Fibroblast of lung (primary cell): ENCODE measurements at regions not wholly inside any gene's neighbourhood (a gene's known extent, or its start where the extent isn't known, plus 50 kb on each side); places are given as distances from the start of the nearest gene placed in this dataset.

ENCODE experiments used
- EZH2 ChIP-seq: IDR thresholded peaks from 2 replicates; pipeline ENCODE4 v1.5.1; 2012; ENCODE audit warnings: low read length, control low read depth, mild to moderate bottlenecking; ENCODE audit errors: missing control alignments
- TF ChIP-seq, protein P1 (sequence below), 2 donors: IDR thresholded peaks in 1 of 2; conservative IDR thresholded peaks in 1 of 2; 1 replicate in 1 of 2; 2 replicates in 1 of 2; pipeline ENCODE4 v1.5.1; 2011 to 2012; ENCODE audit warnings: low read length in 2 of 2, control low read depth in 1 of 2, inconsistent platforms in 1 of 2, low read depth in 1 of 2, mild to moderate bottlenecking in 1 of 2

DNA sequence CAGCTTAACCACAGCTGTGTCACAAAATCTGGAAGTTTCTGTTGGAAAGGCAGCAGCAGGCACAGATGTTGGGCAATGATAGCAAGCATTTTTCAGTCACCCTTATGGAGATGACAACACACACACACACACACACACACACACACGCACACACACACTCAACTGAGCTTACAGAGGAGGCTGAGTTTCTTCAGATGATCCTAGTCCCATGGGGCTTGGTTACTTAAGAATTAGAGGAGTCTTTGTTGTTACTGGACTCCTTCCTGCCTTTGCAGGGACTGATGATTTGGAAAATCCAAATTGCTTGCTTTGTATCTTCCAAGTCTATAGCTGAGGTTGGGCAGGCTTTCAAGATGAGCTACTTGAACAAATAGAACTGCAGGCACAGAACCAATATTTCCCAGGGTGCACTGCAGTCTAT is 740.1 kb upstream of the PITX2 start:
- TF ChIP-seq, protein P1, sequence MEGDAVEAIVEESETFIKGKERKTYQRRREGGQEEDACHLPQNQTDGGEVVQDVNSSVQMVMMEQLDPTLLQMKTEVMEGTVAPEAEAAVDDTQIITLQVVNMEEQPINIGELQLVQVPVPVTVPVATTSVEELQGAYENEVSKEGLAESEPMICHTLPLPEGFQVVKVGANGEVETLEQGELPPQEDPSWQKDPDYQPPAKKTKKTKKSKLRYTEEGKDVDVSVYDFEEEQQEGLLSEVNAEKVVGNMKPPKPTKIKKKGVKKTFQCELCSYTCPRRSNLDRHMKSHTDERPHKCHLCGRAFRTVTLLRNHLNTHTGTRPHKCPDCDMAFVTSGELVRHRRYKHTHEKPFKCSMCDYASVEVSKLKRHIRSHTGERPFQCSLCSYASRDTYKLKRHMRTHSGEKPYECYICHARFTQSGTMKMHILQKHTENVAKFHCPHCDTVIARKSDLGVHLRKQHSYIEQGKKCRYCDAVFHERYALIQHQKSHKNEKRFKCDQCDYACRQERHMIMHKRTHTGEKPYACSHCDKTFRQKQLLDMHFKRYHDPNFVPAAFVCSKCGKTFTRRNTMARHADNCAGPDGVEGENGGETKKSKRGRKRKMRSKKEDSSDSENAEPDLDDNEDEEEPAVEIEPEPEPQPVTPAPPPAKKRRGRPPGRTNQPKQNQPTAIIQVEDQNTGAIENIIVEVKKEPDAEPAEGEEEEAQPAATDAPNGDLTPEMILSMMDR (conservative IDR thresholded peaks at IDR 0.05 in 1 of 2, IDR thresholded peaks at IDR 0.05 in 1 of 2; ENCODE audit: low read depth in 1 of 2, low read length in 2 of 2): no peak
- no peak for TF ChIP-seq EZH2
